HG03095 (cell line): ENCODE measurements at regions not wholly inside any gene's neighbourhood (a gene's known extent, or its start where the extent isn't known, plus 50 kb on each side); places are given as distances from the start of the nearest gene placed in this dataset.

Experiments
- ATAC-seq: cut with Tn5 transposase; IDR thresholded peaks from one replicate; pipeline ENCODE4 v1.9.1; 2021; ENCODE audit warnings: moderate library complexity; ENCODE audit not compliant: unreplicated experiment

GRCh38 chr3:182052332-182052731 is 340.6 kb downstream of the SOX2 start:
- no peak for ATAC-seq

GRCh38 chr3:182052757-182053156 is 341.0 kb downstream of the SOX2 start:
- ATAC-seq, result no peak

GRCh38 chr3:182058488-182058887 is 346.8 kb downstream of the SOX2 start:
- ATAC-seq, result no peak

GRCh38 chr3:182063742-182064141 is 352.0 kb downstream of the SOX2 start:
- no peak for ATAC-seq

- ATAC-seq, result no peak
Measured at GRCh38 chr3:182067423-182067822, 355.7 kb downstream of the SOX2 start.

DNA sequence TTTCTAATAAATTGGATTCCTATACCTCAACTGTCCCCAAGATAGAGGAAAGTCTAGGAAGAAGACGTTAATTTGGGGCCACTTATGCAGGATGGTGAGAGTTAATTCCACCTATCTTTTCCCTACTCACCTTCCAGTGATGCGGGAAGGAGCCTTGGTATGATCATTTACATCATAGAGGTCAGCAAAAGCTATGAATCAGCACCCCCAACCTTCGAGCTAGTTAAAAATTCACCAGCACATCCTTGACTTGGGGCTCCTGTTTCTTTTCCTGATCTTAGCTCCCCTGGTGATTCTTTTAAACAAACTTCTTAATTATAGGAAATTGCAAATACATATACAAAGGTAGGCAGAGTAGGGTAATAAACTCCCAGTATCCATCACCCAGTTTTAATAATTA is 366.6 kb downstream of the SOX2 start:
- no peak for ATAC-seq

DNA sequence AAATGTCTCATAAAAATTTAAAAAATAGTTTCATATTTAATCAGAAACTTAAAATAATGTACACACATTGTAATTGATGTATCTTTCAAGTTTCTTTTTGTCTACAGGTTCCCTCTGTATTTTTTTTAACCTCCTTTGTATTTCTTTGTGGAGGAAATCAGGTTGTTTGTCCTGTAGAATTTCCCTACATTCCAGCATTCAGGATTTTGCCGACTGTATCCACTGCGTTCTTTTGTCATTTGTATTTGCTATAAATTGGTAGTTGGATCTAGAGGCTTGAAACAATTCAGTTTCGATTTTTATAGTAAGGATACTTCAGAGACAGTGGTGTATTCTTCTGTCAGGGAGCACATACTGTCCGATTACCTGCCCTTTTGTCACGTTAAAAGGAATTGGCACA is 367.2 kb downstream of the SOX2 start:
- ATAC-seq, result no peak

DNA sequence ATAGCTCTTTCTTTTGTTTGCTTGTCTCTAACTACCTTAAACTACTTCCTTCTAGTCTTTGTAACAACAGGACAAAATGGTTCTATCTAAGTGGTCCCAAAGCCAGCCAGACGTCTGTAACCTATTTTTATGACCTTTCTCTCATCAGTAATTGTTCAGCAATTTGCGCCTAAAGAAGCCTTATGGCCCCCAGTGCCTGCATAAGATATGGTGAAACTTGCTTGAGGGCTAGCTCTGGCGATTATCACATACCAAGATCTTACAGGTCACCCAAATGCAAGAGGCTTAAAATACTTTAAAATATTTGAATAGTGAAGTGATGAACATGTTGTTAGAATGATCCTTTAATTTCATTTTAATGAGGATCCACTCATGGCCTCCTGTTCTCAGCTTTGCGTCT is 369.4 kb downstream of the SOX2 start:
- no peak for ATAC-seq

DNA sequence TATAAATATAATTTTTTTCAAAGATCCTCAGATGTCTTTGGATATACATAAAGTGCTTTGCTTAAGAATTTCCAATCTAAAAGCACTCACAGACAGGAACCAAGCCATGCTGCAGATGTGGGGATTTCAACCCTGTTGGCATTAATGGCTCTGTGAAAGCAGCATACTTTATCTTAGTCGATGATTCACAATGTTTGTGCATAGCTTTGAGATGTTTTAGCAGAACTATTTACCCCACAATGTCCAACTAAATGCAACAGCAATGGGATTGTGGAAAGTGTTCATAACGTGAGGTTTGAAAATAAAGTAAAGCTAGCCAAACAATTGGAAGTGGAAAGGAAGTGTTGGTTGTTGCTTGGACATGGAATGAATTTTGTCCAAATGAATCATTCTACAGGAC is 371.4 kb downstream of the SOX2 start:
- ATAC-seq, result no peak

DNA sequence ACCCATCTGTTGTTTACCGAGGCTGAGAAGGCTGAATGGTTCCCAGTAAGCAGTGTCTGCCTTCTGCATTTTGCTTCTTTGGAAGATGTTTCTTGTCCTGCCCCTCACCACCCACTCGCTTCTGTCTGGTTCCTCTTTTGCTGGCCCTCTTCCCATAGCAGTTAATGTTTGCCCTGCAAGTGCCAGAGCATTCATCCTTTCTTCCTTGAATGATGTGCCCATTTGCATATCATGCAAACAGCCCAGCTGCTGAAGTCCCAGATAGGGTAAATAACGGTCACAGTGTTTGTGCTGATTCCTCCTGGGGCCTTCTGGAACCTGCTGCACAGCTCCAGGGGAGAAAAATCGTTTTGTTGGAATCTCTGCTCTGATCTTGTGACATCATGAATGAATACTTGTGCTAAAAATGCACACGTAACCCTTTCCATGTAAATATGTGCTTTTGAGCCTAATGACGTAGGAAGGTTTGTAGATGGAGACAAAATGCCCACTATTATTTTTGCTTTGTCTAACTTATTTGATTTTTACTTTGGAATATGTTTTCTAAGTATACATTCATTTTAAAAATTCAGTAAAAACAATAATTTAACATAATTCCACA is 381.0 kb downstream of the SOX2 start:
- no peak for ATAC-seq

DNA sequence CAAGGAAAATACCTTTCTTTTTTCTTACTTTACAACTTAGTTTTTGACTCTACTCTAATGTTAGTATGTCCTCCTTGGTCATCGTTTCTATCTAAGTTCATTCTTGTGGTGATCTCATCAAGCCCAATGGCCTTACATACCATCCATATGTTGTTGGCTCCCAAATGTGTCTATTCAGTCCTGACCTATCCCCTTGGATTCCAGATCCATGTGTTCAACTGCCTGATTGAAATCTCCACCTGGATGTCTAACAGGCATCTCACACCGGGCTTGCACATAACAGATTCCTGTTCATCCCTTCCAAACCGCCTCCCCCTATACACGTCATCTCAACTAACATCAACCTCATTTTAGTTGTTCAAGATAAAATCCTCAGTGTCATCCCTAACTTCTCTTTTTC is 382.6 kb downstream of the SOX2 start:
- no peak for ATAC-seq

GRCh38 chr3:182104881-182105280 is 393.2 kb downstream of the SOX2 start:
- ATAC-seq, result no peak

- no peak for ATAC-seq
Measured at GRCh38 chr3:182105875-182106274, 394.1 kb downstream of the SOX2 start.

GRCh38 chr3:182108371-182108770 is 396.6 kb downstream of the SOX2 start:
- no peak for ATAC-seq

DNA sequence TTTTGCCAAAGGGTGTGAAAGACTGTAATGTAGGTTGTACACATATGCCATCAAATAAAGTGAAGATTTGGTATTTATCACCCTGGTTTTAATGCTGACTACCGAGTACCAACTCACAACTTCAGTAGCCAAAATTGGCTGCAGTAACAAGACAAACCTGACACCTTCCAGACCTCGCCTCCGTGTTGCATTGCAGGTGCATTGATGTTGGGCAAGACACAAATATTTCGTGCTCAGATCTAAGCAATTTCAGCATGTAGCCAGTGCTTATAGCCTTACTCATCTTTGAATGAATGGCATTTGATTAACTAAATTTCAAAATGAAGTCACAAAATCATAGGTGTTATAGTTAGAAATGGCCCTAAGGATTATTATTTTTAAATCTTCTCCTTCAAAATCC is 400.2 kb downstream of the SOX2 start:
- ATAC-seq, result no peak

- no peak for ATAC-seq
Measured at GRCh38 chr3:182115328-182116015, 403.7 kb downstream of the SOX2 start.

DNA sequence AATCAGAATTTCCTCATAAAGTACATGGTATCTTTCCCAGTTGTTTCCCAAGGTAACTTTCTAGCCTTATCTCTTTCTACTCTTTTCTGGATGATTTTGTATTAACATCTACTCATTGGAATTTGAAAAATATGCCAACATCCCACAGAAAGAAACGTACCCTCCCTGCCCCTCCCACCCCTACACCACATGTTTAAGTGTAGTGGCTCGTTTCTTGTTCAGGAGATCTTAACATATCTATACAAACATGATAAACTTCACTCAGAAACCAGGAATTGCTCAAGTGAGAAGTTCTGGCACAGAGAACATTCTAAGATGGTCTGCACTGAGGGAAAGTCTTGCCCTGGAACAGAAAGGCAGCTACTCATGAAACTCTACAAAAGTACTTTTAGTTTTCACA is 404.7 kb downstream of the SOX2 start:
- no peak for ATAC-seq

DNA sequence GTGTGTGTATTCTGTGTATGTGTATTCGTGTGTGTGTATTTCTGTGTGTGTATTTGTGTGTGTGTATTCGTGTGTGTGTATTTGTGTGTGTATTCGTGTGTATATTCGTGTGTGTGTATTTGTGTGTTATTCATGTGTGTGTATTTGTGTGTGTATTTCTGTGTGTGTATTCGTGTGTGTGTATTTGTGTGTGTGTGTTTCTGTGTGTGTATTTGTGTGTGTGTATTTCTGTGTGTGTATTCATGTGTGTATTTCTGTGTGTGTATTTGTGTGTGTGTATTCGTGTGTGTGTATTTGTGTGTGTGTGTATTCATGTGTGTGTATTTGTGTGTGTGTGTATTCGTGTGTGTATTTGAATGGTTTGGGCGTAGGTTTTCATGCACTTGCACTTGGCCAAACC is 405.4 kb downstream of the SOX2 start:
- no peak for ATAC-seq

DNA sequence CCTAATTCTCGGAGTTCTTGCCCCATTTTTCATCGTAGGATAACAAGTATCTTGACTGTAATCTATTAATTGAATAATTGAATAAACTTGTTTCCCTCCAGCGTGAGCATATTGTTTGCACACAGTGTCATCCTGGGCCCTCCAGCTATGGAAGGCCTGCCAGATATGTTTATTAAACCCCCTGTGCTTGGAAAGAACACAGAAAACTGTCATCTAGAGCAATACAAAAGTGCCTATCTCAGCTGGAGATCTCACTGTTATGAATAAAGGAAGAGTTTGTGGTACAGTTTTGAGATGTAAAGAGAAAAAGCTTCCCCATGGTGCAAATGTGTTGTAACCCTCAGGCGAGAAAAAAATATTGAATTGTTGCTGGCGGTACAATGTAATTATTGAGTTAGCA is 405.9 kb downstream of the SOX2 start:
- ATAC-seq, result no peak

DNA sequence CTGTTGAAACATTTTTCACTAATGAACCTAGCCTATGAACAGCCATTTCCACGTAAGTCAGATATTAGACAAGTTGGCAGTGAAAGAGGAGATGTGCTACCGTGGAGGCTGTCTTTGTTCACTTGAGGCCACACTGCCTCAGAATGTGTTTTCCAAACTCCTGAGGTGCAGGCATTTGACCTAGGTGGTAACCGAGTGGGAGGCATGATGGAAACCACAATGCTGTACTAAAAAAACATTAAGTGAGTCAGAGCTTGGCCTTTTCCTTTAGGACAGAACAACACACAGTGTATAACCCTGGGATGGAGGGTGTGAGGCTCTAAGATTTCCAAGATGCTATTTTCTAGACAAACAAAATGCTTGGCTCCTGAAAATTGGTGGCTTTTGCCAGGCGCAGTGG is 406.3 kb downstream of the SOX2 start:
- ATAC-seq, result no peak

DNA sequence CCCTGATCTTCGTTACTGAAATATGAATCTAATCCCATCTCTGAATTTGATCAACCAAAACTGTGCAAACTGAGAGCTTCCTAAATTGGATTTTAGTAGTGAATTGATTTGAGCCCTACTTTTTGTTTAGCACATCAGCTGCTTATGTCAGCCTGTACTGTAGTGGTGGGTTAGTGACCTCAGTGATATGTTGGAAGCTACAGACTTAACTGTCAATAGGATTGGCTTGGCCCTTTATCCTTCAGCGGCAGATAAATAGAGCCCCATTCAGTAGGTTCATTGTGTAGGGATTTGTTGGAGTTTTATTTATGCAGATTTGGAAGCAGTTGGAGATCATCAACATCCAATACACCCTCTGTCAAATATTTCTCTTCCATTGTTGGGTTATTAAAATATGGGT is 409.7 kb downstream of the SOX2 start:
- no peak for ATAC-seq

GRCh38 chr3:182122779-182123178 is 411.1 kb downstream of the SOX2 start:
- no peak for ATAC-seq

GRCh38 chr3:182124187-182124586 is 412.5 kb downstream of the SOX2 start:
- ATAC-seq, result no peak
